Ovary (tissue), 7 donors: ENCODE measurements at regions not wholly inside any gene's neighbourhood (a gene's known extent, or its start where the extent isn't known, plus 50 kb on each side); places are given as distances from the start of the nearest gene placed in this dataset.

ENCODE experiments used
- DNase-seq, 5 donors: peaks; one replicate each; pipeline ENCODE4 v3.0.0-alpha.2; 2019 to 2020
- H3K27ac ChIP-seq, 2 donors: fragments of 200-600 bp; one replicate each; pipeline versions ENCODE4 v1.5.1 to v1.8.0; 2019 to 2022
- H3K27me3 ChIP-seq: fragments of 200-600 bp; one replicate; pipeline ENCODE4 v1.8.0; 2022
- H3K36me3 ChIP-seq: fragments of 200-600 bp; sonication (generic); one replicate; pipeline ENCODE4 v1.5.1; 2019
- H3K4me1 ChIP-seq: one replicate; pipeline ENCODE4 v1.8.1; 2013; ENCODE audit warnings: mild to moderate bottlenecking, moderate library complexity; ENCODE audit not compliant: insufficient read depth
- H3K4me3 ChIP-seq: fragments of 200-600 bp; sonication (generic); one replicate; pipeline ENCODE4 v1.5.1; 2017
- H3K9me3 ChIP-seq, 2 donors: fragments of 200-600 bp in 1 of 2; sonication (generic) in 1 of 2; one replicate each; pipeline versions ENCODE4 v1.5.1 to v1.8.1; 2013 to 2019; ENCODE audit warnings: mild to moderate bottlenecking in 1 of 2, moderate library complexity in 1 of 2
- CTCF ChIP-seq, 3 donors: fragments of 450-650 bp in 2 of 3; fragments of 200-600 bp in 1 of 3; IDR thresholded peaks; one replicate each; pipeline versions ENCODE4 v1.5.1 to v1.8.0; 2016 to 2022; ENCODE audit warnings: antibody characterized with exemption in 3 of 3, mild to moderate bottlenecking in 1 of 3
- EP300 ChIP-seq: sonication (generic); formaldehyde crosslinking; IDR thresholded peaks from one replicate; pipeline ENCODE4 v1.6.1; 2017; ENCODE audit warnings: antibody characterized with exemption
- POLR2A ChIP-seq: fragments of 450-650 bp; IDR thresholded peaks from one replicate; pipeline ENCODE4 v1.6.1; 2017; ENCODE audit warnings: antibody characterized with exemption, mild to moderate bottlenecking, moderate library complexity
- WGBS, 3 donors: extraction: QIAGEN DNeasy Blood & Tissue Kit in 1 of 3; methylation state at CpG; one replicate each; pipeline versions ENCODE4 v1.1.5 to v1.1.7; 2013 to 2017; 5-methylcytosine and 5-hydroxymethylcytosine counted together
- intact Hi-C, 4 donors: fragments of 100-400 bp; cut with DNase I; formaldehyde crosslinking; loops; one replicate each; pipeline versions ENCODE4 v1.11.0 to v1.15.1; 2022 to 2023
- donor health status: DM: no; HTN: no; CAD: no; lungs with moderate emphysema.
- donor health status: DM: no; HTN: no; CAD: no.
- donor health status: Bipolar disorder and iron deficiency.
- donor health status: DM: no; HTN: no; CAD: no.
- donor health status: DM: yes; HTN: yes; CAD: no.

- no peak overlapping the region for H3K27ac ChIP-seq
- 72 to 79% (median 74%) methylated on average over 3 of the region's 3 CpGs for WGBS, 3 donors
Observed at GRCh38 chr1:4877426-4877825, 223.0 kb downstream of the AJAP1 start.

DNA sequence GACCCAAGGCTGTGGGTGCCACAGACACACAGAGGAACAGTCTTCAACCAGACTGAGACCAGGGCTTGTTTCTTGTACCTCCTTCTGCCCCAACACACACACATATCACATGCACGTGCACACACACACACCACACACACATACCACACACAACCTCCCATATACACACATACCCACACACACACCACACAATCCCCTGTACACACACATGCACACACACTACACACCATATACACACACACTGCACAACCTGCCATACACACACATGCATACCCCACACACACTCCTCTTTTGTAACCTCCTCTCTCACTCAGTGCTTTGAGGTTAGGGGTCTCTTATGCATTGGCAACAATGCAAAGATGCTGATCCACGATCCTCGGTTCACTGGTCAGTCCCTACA, 217.0 kb downstream of the AJAP1 start:
- WGBS, 3 donors, result 73 to 77% (median 74%) methylated on average over 3 of the region's 3 CpGs
- no peak for TF ChIP-seq CTCF (IDR thresholded peaks at IDR 0.05)
- Histone ChIP-seq H3K9me3 (no peaks in the 10 kb centered on the region), H3K27ac (no peak overlapping the region), H3K4me3 (no peak overlapping the region), H3K27me3 (no peaks in the 10 kb centered on the region), H3K4me1 (no peaks in the 10 kb centered on the region), H3K36me3 (no peaks in the 10 kb centered on the region)
- intact Hi-C loops, result no loop called here
- no peak for DNase-seq

More at GRCh38 chr1:4877426-4877825, 223.0 kb downstream of the AJAP1 start:
- Histone ChIP-seq H3K27me3 (no peaks in the 10 kb centered on the region), H3K4me3 (no peak overlapping the region), H3K9me3 (no peaks in the 10 kb centered on the region), H3K36me3 (no peaks in the 10 kb centered on the region), H3K4me1 (no peaks in the 10 kb centered on the region)
- no peak for TF ChIP-seq CTCF (IDR thresholded peaks at IDR 0.05)
- no peak for DNase-seq
- intact Hi-C loops, result no loop called here

GRCh38 chr1:4868521-4868920, 214.1 kb downstream of the AJAP1 start:
- intact Hi-C loops, result no loop called here
- no peaks in the 10 kb centered on the region for H3K27me3 ChIP-seq
- H3K4me3 ChIP-seq, result no peak overlapping the region
- H3K27ac ChIP-seq, result no peak overlapping the region
- H3K9me3 ChIP-seq, result no peaks in the 10 kb centered on the region
- H3K4me1 ChIP-seq, result no peaks in the 10 kb centered on the region
- WGBS, 3 donors, result 46 to 64% (median 57%) methylated on average over 2 of the region's 2 CpGs
- no peaks in the 10 kb centered on the region for H3K36me3 ChIP-seq
- TF ChIP-seq CTCF (IDR thresholded peaks at IDR 0.05), result no peak
- no peak for TF ChIP-seq POLR2A
- no peak for TF ChIP-seq EP300
- no peak for DNase-seq

DNA sequence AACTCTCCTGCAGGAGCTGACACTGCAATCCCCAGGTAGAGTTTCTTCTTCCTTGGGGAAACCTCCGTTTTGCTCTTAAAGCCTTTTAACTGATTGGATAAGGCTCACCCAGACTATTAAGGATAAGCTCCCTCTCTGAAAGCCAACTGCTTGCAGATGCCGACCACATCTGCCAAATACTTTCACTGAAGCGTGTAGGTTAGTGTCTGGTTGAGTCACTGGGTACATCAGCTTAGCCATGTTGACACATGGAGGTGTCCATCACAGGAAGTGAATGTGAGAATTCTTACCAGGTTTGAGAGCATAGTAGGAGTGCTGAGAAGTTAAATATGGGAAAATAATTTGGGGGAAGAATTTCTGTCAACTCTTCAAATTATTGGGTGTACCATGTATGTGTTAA, 202.0 kb downstream of the AJAP1 start:
- Histone ChIP-seq H3K4me3 (no peak overlapping the region), H3K4me1 (no peaks in the 10 kb centered on the region), H3K9me3 (no peaks in the 10 kb centered on the region), H3K36me3 (no peaks in the 10 kb centered on the region), H3K27me3 (no peaks in the 10 kb centered on the region), H3K27ac (no peak overlapping the region)
- no peak for DNase-seq
- intact Hi-C loops, result no loop called here
- 76 to 77% (median 76%) methylated on average over 3 of the region's 3 CpGs for WGBS, 3 donors
- TF ChIP-seq POLR2A (no peak), CTCF (IDR thresholded peaks at IDR 0.05) (no peak), EP300 (no peak)

- DNase-seq, result no peak
- H3K4me3 ChIP-seq, result no peak overlapping the region
- H3K36me3 ChIP-seq, result no peaks in the 10 kb centered on the region
- H3K27ac ChIP-seq, result no peak overlapping the region
- WGBS, 3 donors, result 73 to 78% (median 75%) methylated on average over 8 of the region's 8 CpGs
- H3K9me3 ChIP-seq, result no peaks in the 10 kb centered on the region
- no peaks in the 10 kb centered on the region for H3K27me3 ChIP-seq
- H3K4me1 ChIP-seq, result no peaks in the 10 kb centered on the region
- TF ChIP-seq CTCF (IDR thresholded peaks at IDR 0.05) (no peak), EP300 (no peak), POLR2A (no peak)
- intact Hi-C loops, result no loop called here
Observed at GRCh38 chr1:4854367-4854766, 200.0 kb downstream of the AJAP1 start.
